CD8-positive, alpha-beta memory T cell (primary cell): ENCODE measurements at regions not wholly inside any gene's neighbourhood (a gene's known extent, or its start where the extent isn't known, plus 50 kb on each side); places are given as distances from the start of the nearest gene placed in this dataset.

Experiments
- CTCF ChIA-PET: fragments of 350-600 bp; sonication (Branson Sonifier 250); formaldehyde crosslinking; loops from one replicate; lab custom pipeline; 2021; ENCODE audit warnings: antibody characterized with exemption; lab: Charles Lee
- POLR2A ChIA-PET: fragments of 350-600 bp; sonication (Branson Sonifier 250); formaldehyde crosslinking; loops from one replicate; lab custom pipeline; 2021; ENCODE audit warnings: antibody characterized with exemption; lab: Charles Lee
- DNase-seq, 5 donors: peaks; one replicate each; pipeline versions ENCODE4 v3.0.0 to v3.0.0-alpha.2; 2020 to 2022; ENCODE audit warnings: mixed read lengths in 1 of 5
- H3K27ac ChIP-seq: one replicate; pipeline ENCODE4 v1.7.0; 2013; ENCODE audit warnings: low read depth, mild to moderate bottlenecking, low read length, moderate library complexity
- H3K27me3 ChIP-seq: 2 replicates; pipeline ENCODE4 v1.7.0; 2013; ENCODE audit warnings: low read length, mild to moderate bottlenecking; ENCODE audit not compliant: insufficient read depth, poor library complexity, severe bottlenecking
- H3K36me3 ChIP-seq: 2 replicates; pipeline ENCODE4 v1.7.0; 2013; ENCODE audit warnings: mild to moderate bottlenecking, low read length, moderate library complexity; ENCODE audit not compliant: insufficient read depth
- H3K4me1 ChIP-seq: 2 replicates; pipeline ENCODE4 v1.7.0; 2013; ENCODE audit warnings: mild to moderate bottlenecking, low read length, moderate library complexity; ENCODE audit not compliant: insufficient read depth
- H3K4me3 ChIP-seq: 2 replicates; pipeline ENCODE4 v1.7.0; 2013; ENCODE audit warnings: mild to moderate bottlenecking, low read length
- H3K9me3 ChIP-seq: 2 replicates; pipeline ENCODE4 v1.7.0; 2013; ENCODE audit warnings: mild to moderate bottlenecking, low read length
- H3K27ac Mint-ChIP-seq, 8 donors: one replicate each; pipeline ENCODE4 v1.8.0; 2020 to 2021; ENCODE audit warnings: mixed read lengths in 8 of 8, mild to moderate bottlenecking in 6 of 8, inconsistent platforms in 3 of 8, moderate library complexity in 3 of 8
- H3K27me3 Mint-ChIP-seq, 2 donors: one replicate each; pipeline ENCODE4 v1.8.0; 2020 to 2021; ENCODE audit warnings: mixed read lengths in 2 of 2, mild to moderate bottlenecking in 1 of 2, moderate library complexity in 1 of 2
- H3K36me3 Mint-ChIP-seq, 3 donors: one replicate each; pipeline ENCODE4 v1.8.0; 2020 to 2021; ENCODE audit warnings: mixed read lengths in 3 of 3, inconsistent platforms in 1 of 3, mild to moderate bottlenecking in 1 of 3
- H3K4me1 Mint-ChIP-seq, 3 donors: one replicate each; pipeline ENCODE4 v1.8.0; 2020 to 2021; ENCODE audit warnings: mixed read lengths in 3 of 3, inconsistent platforms in 1 of 3, mild to moderate bottlenecking in 1 of 3
- H3K4me3 Mint-ChIP-seq, 7 donors: one replicate each; pipeline ENCODE4 v1.8.0; 2020 to 2021; ENCODE audit warnings: mixed read lengths in 7 of 7, mild to moderate bottlenecking in 6 of 7, moderate library complexity in 4 of 7, inconsistent platforms in 2 of 7
- H3K9me3 Mint-ChIP-seq, 5 donors: one replicate each; pipeline ENCODE4 v1.8.0; 2020 to 2022; ENCODE audit warnings: mixed read lengths in 5 of 5, mild to moderate bottlenecking in 3 of 5, moderate library complexity in 2 of 5, inconsistent platforms in 1 of 5

GRCh38 chr2:120907822-120908221 is 172.2 kb downstream of the GLI2 start:
- Mint-ChIP-seq H3K27me3 (no peaks in the 10 kb centered on the region), H3K9me3 (no peaks in the 10 kb centered on the region), H3K36me3 (no peaks in the 10 kb centered on the region), H3K4me3 (no peak overlapping the region), H3K4me1 (no peaks in the 10 kb centered on the region), H3K27ac (no peak overlapping the region)
- H3K27me3 ChIP-seq, result no peaks in the 10 kb centered on the region
- CTCF ChIA-PET, result no interaction called here
- no peak overlapping the region for H3K27ac ChIP-seq
- no peak overlapping the region for H3K4me3 ChIP-seq
- H3K4me1 ChIP-seq, result no peaks in the 10 kb centered on the region
- no peaks in the 10 kb centered on the region for H3K36me3 ChIP-seq
- H3K9me3 ChIP-seq, result no peaks in the 10 kb centered on the region
- POLR2A ChIA-PET, result no interaction called here
- no peak for DNase-seq

DNA sequence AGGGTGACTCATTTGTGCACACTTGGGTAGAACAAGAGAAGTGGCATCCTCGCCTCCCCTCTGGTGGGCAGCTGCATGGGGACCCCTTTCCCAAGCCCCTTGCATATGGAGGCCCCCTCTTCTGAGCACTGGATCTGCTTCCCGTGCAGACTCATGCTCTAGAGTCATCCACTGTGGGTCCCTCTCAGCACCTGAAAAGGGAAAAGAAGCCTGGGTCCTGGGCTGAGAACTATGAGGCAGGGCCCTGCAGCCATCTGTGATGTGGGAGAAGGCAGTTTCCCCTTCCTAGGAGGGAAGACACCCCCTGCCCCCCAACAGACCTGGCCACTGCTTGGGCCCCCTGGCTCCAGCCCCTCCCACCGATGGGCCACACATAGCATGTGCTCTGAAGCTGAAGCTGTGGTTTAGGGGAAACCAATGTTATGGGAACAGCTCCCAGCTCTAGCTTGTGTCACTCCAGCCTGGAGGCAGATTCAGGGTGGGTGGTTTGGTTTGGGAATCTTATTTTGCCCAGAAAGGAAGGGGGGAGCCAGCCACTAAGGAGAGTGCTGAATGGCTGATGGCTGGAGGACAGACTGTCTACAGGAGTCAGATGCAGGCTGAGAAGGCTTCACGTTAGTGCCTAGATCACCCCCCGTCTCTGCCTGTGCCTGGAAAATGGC is 172.8 kb downstream of the GLI2 start:
- DNase-seq, result no peak
- H3K4me1 Mint-ChIP-seq, result no peaks in the 10 kb centered on the region
- H3K36me3 Mint-ChIP-seq, result no peaks in the 10 kb centered on the region
- Histone ChIP-seq H3K27me3 (no peaks in the 10 kb centered on the region), H3K4me3 (no peak overlapping the region), H3K4me1 (no peaks in the 10 kb centered on the region), H3K36me3 (no peaks in the 10 kb centered on the region), H3K27ac (no peak overlapping the region), H3K9me3 (no peaks in the 10 kb centered on the region)
- H3K9me3 Mint-ChIP-seq, result no peaks in the 10 kb centered on the region
- no peak overlapping the region for H3K4me3 Mint-ChIP-seq
- no peak overlapping the region for H3K27ac Mint-ChIP-seq
- POLR2A ChIA-PET, result no interaction called here
- no peaks in the 10 kb centered on the region for H3K27me3 Mint-ChIP-seq
- CTCF ChIA-PET, result no interaction called here

- Mint-ChIP-seq H3K4me3 (no peak overlapping the region), H3K4me1 (no peaks in the 10 kb centered on the region), H3K27me3 (no peaks in the 10 kb centered on the region), H3K27ac (no peak overlapping the region), H3K9me3 (no peaks in the 10 kb centered on the region), H3K36me3 (no peaks in the 10 kb centered on the region)
- Histone ChIP-seq H3K27ac (no peak overlapping the region), H3K36me3 (no peaks in the 10 kb centered on the region), H3K27me3 (no peaks in the 10 kb centered on the region), H3K9me3 (no peaks in the 10 kb centered on the region), H3K4me3 (no peak overlapping the region), H3K4me1 (no peaks in the 10 kb centered on the region)
- no peak for DNase-seq
- ChIA-PET POLR2A (no interaction called here), CTCF (no interaction called here)
These were observed 173.4 kb downstream of the GLI2 start for GRCh38 chr2:120909102-120909501.

DNA sequence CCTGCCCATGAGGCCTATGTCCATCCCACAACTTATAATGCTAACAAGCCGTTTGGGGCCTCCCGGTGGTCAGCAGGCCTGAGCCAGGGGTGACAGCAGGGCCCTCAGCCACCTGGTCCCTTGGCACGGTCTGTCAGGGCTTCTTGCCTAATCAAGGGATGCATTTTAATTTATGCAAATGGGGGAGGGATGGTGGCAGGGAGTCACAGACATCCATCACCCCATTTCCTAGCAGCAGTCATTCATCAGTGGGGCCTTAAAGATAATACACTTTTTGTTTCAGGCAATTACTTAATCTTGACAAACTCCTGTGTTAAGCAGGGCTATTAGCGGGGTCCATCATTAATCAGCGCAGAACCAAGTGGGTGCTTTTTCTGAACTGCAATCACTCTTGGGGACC is 174.5 kb downstream of the GLI2 start:
- POLR2A ChIA-PET, result no interaction called here

GRCh38 chr2:120910956-120911951 is 175.6 kb downstream of the GLI2 start:
- Histone ChIP-seq H3K27me3 (no peaks in the 10 kb centered on the region), H3K4me3 (no peak overlapping the region), H3K27ac (no peak overlapping the region), H3K9me3 (no peaks in the 10 kb centered on the region), H3K4me1 (no peaks in the 10 kb centered on the region), H3K36me3 (no peaks in the 10 kb centered on the region)
- Mint-ChIP-seq H3K4me1 (no peaks in the 10 kb centered on the region), H3K9me3 (no peaks in the 10 kb centered on the region), H3K27ac (no peak overlapping the region), H3K27me3 (no peaks in the 10 kb centered on the region), H3K4me3 (no peak overlapping the region), H3K36me3 (no peaks in the 10 kb centered on the region)
- POLR2A ChIA-PET, result no interaction called here
- CTCF ChIA-PET, result no interaction called here
- peak in 1 of 5 donors; percentile 13 for DNase-seq

More for the DNA sequence above, 174.5 kb downstream of the GLI2 start:
- no peak overlapping the region for H3K4me3 ChIP-seq
- no peaks in the 10 kb centered on the region for H3K4me1 ChIP-seq
- no peaks in the 10 kb centered on the region for H3K9me3 ChIP-seq
- DNase-seq, result peak in 1 of 5 donors; percentile 20
- Mint-ChIP-seq H3K36me3 (no peaks in the 10 kb centered on the region), H3K27ac (no peak overlapping the region), H3K4me1 (no peaks in the 10 kb centered on the region), H3K4me3 (no peak overlapping the region), H3K27me3 (no peaks in the 10 kb centered on the region), H3K9me3 (no peaks in the 10 kb centered on the region)
- no peaks in the 10 kb centered on the region for H3K27me3 ChIP-seq
- CTCF ChIA-PET, result no interaction called here
- H3K36me3 ChIP-seq, result no peaks in the 10 kb centered on the region
- H3K27ac ChIP-seq, result no peak overlapping the region

DNA sequence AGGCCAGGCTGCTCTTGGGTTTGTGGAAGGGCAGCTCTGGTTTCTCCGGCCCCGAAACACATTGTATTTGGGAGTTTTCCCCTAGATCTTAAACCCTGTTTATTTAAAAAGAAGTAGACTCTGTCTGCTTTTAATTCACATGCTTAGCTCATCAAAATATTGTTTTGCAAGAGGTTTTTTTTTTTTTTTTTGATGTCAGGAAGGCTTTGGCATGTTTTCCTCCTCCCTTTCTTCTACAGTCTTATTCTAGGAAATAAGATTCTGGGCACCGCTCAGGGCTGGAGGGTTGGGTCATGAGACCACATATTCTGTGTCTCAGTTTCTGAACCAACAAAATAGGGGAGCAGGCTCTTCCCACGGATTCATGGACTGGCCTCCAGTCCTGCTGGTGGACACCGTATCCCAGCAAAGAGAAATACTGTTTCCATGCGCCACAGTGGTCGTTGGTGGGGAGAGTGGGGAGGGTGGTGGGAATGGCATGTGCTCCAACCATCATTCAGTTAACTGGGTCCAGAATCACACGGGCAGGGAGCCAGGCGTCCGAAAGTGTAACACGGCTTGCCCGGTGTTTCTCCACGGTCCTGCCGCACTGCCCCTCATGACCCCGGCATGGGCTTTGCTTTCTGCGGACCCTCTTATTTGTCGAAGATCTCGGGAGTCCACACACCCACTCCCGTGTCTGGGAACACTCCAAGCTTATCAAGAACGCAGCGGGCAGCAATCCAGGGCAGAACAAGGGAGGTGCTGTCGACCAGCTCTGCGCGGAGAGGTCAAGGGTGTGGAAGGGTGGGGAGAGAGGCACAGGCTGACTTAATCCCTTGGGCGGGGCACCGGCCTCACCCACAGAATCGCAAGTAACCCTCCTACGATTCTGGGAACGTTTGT is 176.7 kb downstream of the GLI2 start:
- no peaks in the 10 kb centered on the region for H3K9me3 ChIP-seq
- DNase-seq, result peak in 1 of 5 donors; percentile 42
- CTCF ChIA-PET, result no interaction called here

GRCh38 chr2:120913972-120914838 is 178.5 kb downstream of the GLI2 start:
- Histone ChIP-seq H3K4me3 (no peak overlapping the region), H3K36me3 (no peaks in the 10 kb centered on the region), H3K9me3 (no peaks in the 10 kb centered on the region), H3K27ac (no peak overlapping the region), H3K4me1 (no peaks in the 10 kb centered on the region), H3K27me3 (no peaks in the 10 kb centered on the region)
- peak in 1 of 5 donors; percentile 14 for DNase-seq
- H3K9me3 Mint-ChIP-seq, result no peaks in the 10 kb centered on the region
- H3K36me3 Mint-ChIP-seq, result no peaks in the 10 kb centered on the region
- ChIA-PET CTCF (no interaction called here), POLR2A (no interaction called here)
- H3K27ac Mint-ChIP-seq, result no peak overlapping the region
- no peak overlapping the region for H3K4me3 Mint-ChIP-seq
- H3K4me1 Mint-ChIP-seq, result no peaks in the 10 kb centered on the region
- no peaks in the 10 kb centered on the region for H3K27me3 Mint-ChIP-seq

More for the DNA sequence above, 176.7 kb downstream of the GLI2 start:
- no peak overlapping the region for H3K27ac Mint-ChIP-seq
- H3K4me3 Mint-ChIP-seq, result no peak overlapping the region
- H3K9me3 Mint-ChIP-seq, result no peaks in the 10 kb centered on the region
- Histone ChIP-seq H3K36me3 (no peaks in the 10 kb centered on the region), H3K4me1 (no peaks in the 10 kb centered on the region), H3K27ac (no peak overlapping the region), H3K27me3 (no peaks in the 10 kb centered on the region), H3K4me3 (no peak overlapping the region)
- no peaks in the 10 kb centered on the region for H3K4me1 Mint-ChIP-seq
- POLR2A ChIA-PET, result no interaction called here
- H3K36me3 Mint-ChIP-seq, result no peaks in the 10 kb centered on the region
- H3K27me3 Mint-ChIP-seq, result no peaks in the 10 kb centered on the region
